Upper lobe of left lung (tissue), 6 donors: ENCODE measurements at regions not wholly inside any gene's neighbourhood (a gene's known extent, or its start where the extent isn't known, plus 50 kb on each side); places are given as distances from the start of the nearest gene placed in this dataset.

Experiments used
- ATAC-seq, 2 donors: fragments of 200-7000 bp; cut with Tn5 transposase; one replicate each; pipeline ENCODE4 v1.9.1; 2022; ENCODE audit warnings: mild to moderate bottlenecking in 2 of 2, moderate library complexity in 2 of 2; ENCODE audit not compliant: low FRiP score in 2 of 2
- DNase-seq, 2 donors: peaks; one replicate each; pipeline ENCODE4 v3.0.0-alpha.2; 2019 to 2020
- H3K27ac ChIP-seq, 4 donors: fragments of 200-600 bp; sonication (generic); one replicate each; pipeline ENCODE4 v1.5.1; 2016 to 2019
- H3K27me3 ChIP-seq, 4 donors: fragments of 200-600 bp; sonication (generic); one replicate each; pipeline ENCODE4 v1.5.1; 2017 to 2019
- H3K36me3 ChIP-seq, 4 donors: fragments of 200-600 bp; sonication (generic); one replicate each; pipeline ENCODE4 v1.5.1; 2016 to 2019
- H3K4me1 ChIP-seq, 4 donors: fragments of 200-600 bp; sonication (generic); one replicate each; pipeline ENCODE4 v1.5.1; 2018 to 2019
- H3K4me3 ChIP-seq, 4 donors: fragments of 200-600 bp; sonication (generic); one replicate each; pipeline ENCODE4 v1.5.1; 2017 to 2019; ENCODE audit warnings: mild to moderate bottlenecking in 2 of 4, moderate library complexity in 1 of 4
- H3K9me3 ChIP-seq, 4 donors: fragments of 200-600 bp; sonication (generic); one replicate each; pipeline ENCODE4 v1.5.1; 2018 to 2019
- EP300 ChIP-seq, 4 donors: sonication (generic); formaldehyde crosslinking; IDR thresholded peaks; one replicate each; pipeline ENCODE4 v1.5.1; 2017; ENCODE audit warnings: antibody characterized with exemption in 4 of 4, control low read depth in 2 of 4
- POLR2A ChIP-seq, 4 donors: fragments of 450-650 bp; IDR thresholded peaks; one replicate each; pipeline ENCODE4 v1.5.1; 2016 to 2017; ENCODE audit warnings: antibody characterized with exemption in 4 of 4, mild to moderate bottlenecking in 2 of 4
- POLR2AphosphoS5 ChIP-seq, 2 donors: sonication (generic); formaldehyde crosslinking; IDR thresholded peaks; one replicate each; pipeline ENCODE4 v1.5.1; 2017; ENCODE audit warnings: antibody characterized with exemption in 2 of 2
- WGBS, 2 donors: methylation state at CpG; one replicate each; pipeline ENCODE4 v1.1.5; 2017 to 2018; 5-methylcytosine and 5-hydroxymethylcytosine counted together
- TF ChIP-seq, protein P1 (sequence below), 6 experiments: fragments of 450-650 bp in 4 of 6; fragments of 200-600 bp in 2 of 6; sonication (generic) in 2 of 6; IDR thresholded peaks; one replicate each; pipeline ENCODE4 v1.5.1; 2016 to 2019; ENCODE audit warnings: antibody characterized with exemption in 6 of 6
- donor health status: DM: no; HTN: no; CAD: no; lungs with moderate emphysema.
- donor health status: DM: no; HTN: yes; CAD: no; lungs with severe emphysema.

DNA sequence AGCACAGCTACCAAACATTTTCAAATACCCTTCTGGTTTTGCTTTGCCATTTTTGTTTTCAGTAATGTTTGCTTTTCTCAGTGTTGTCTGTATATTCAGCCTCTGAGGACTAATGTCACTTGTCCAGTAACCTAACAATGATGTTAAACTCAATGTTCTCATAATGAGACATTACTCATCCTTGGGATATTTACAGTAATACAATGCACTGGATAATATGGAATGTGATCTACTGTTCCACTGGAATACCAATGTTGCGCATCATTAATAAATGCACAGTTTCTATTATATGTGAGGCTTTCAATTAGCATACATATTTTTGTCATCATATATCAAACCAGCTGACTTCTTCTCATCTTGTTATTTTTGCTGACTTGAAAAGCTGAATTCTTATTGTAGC is 259.1 kb downstream of the SH2D1A start:
- H3K9me3 ChIP-seq = no peaks in the 10 kb centered on the region

DNA sequence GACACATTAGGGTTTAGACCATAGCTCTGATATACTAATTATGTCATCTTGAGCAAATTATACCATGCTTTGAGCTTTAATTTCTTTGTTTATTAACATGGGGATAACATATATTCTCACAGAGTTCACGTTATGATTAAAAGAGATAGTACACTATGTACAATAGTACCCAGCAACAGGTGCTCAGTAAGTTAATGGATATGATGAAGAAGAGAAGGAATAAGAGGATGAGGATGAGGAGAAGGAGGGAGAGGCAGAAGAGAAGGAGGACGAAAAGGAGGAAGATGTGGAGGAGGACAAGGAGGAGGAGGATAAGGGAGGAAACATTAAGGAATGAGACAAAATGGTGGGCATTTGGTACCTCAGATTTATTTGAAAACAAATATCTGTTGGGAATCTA is 260.4 kb downstream of the SH2D1A start:
- WGBS, 2 donors = 53 to 89% methylated on average over 2 of the region's 2 CpGs

More for the DNA sequence above, 259.1 kb downstream of the SH2D1A start:
- no peaks in the 10 kb centered on the region for H3K4me1 ChIP-seq
- ATAC-seq = no peak
- no peaks in the 10 kb centered on the region for H3K36me3 ChIP-seq
- TF ChIP-seq, protein P1, sequence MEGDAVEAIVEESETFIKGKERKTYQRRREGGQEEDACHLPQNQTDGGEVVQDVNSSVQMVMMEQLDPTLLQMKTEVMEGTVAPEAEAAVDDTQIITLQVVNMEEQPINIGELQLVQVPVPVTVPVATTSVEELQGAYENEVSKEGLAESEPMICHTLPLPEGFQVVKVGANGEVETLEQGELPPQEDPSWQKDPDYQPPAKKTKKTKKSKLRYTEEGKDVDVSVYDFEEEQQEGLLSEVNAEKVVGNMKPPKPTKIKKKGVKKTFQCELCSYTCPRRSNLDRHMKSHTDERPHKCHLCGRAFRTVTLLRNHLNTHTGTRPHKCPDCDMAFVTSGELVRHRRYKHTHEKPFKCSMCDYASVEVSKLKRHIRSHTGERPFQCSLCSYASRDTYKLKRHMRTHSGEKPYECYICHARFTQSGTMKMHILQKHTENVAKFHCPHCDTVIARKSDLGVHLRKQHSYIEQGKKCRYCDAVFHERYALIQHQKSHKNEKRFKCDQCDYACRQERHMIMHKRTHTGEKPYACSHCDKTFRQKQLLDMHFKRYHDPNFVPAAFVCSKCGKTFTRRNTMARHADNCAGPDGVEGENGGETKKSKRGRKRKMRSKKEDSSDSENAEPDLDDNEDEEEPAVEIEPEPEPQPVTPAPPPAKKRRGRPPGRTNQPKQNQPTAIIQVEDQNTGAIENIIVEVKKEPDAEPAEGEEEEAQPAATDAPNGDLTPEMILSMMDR (IDR thresholded peaks at IDR 0.05) = no peak
- TF ChIP-seq POLR2A (IDR thresholded peaks at IDR 0.05) (no peak), EP300 (IDR thresholded peaks at IDR 0.05) (no peak), POLR2AphosphoS5 (IDR thresholded peaks at IDR 0.05) (no peak)
- H3K27me3 ChIP-seq = no peaks in the 10 kb centered on the region
- WGBS, 2 donors = 92 to 96% methylated on average over 1 of the region's 1 CpG
- no peak overlapping the region for H3K4me3 ChIP-seq
- no peak overlapping the region for H3K27ac ChIP-seq
- no peak for DNase-seq

DNA sequence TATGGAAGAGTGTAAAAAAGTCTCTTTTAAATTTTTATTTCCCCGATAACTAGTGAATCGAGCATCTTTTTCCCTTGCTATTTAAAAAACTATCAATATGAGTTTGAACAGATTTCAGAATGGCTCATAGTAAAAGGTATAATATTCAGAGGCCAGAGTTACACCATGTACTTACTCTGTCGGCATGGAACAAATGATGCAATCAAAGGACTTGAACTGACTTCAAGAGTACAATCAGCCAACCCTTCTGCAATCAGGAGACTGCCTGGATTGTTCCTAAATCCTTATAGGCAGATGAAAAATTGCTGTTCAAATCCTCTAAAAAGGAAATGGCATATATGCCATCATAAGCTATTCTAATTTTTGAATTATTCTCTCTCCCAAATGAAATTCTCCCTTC is 273.3 kb downstream of the SH2D1A start:
- no peaks in the 10 kb centered on the region for H3K4me1 ChIP-seq
- no peak overlapping the region for H3K4me3 ChIP-seq
- H3K9me3 ChIP-seq = no peaks in the 10 kb centered on the region
- no peak overlapping the region for H3K27ac ChIP-seq
- no peaks in the 10 kb centered on the region for H3K36me3 ChIP-seq
- no peaks in the 10 kb centered on the region for H3K27me3 ChIP-seq
- TF ChIP-seq POLR2A (IDR thresholded peaks at IDR 0.05) (no peak), POLR2AphosphoS5 (IDR thresholded peaks at IDR 0.05) (no peak), EP300 (IDR thresholded peaks at IDR 0.05) (no peak)
- TF ChIP-seq, protein P1 (IDR thresholded peaks at IDR 0.05) = no peak
- ATAC-seq (peak in 1 of 2 donors; percentile 51), DNase-seq (no peak)
- 78 to 79% methylated on average over 3 of the region's 3 CpGs for WGBS, 2 donors

More for the DNA sequence above, 260.4 kb downstream of the SH2D1A start:
- H3K4me1 ChIP-seq = no peaks in the 10 kb centered on the region
- no peaks in the 10 kb centered on the region for H3K36me3 ChIP-seq
- no peak for TF ChIP-seq EP300 (IDR thresholded peaks at IDR 0.05)
- no peak for TF ChIP-seq POLR2A (IDR thresholded peaks at IDR 0.05)
- TF ChIP-seq, protein P1 (IDR thresholded peaks at IDR 0.05) = no peak
- no peak overlapping the region for H3K27ac ChIP-seq
- ATAC-seq (no peak), DNase-seq (no peak)
- H3K27me3 ChIP-seq = no peaks in the 10 kb centered on the region
- H3K9me3 ChIP-seq = no peaks in the 10 kb centered on the region
- no peak overlapping the region for H3K4me3 ChIP-seq

DNA sequence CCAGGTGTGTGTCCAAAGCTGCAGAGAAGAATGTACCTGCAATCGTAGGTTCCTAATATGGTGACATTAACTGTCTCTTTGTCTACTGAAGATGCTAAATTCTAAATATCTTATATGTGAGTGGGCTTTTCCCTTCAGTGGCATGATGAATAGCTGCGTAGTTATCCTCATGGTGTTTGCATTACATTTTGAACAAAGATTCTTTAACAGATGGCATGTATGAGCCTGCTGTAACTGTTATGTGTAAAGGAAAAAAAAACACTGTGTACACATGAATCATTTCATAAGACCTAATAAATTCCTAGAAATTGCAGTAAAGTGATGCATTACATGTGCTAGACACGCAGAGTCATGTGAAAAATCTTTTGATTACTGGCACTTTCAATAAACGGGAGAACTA is 288.0 kb downstream of the SH2D1A start:
- TF ChIP-seq POLR2A (IDR thresholded peaks at IDR 0.05) = no peak
- no peak for TF ChIP-seq POLR2AphosphoS5 (IDR thresholded peaks at IDR 0.05)
- TF ChIP-seq, protein P1 (IDR thresholded peaks at IDR 0.05) = no peak
- no peak for TF ChIP-seq EP300 (IDR thresholded peaks at IDR 0.05)
- Histone ChIP-seq H3K4me3 (no peak overlapping the region), H3K27ac (no peak overlapping the region), H3K9me3 (no peaks in the 10 kb centered on the region), H3K36me3 (no peaks in the 10 kb centered on the region), H3K27me3 (no peaks in the 10 kb centered on the region), H3K4me1 (no peaks in the 10 kb centered on the region)
- WGBS, 2 donors = 70 to 86% methylated on average over 4 of the region's 4 CpGs
- DNase-seq (no peak), ATAC-seq (no peak)

DNA sequence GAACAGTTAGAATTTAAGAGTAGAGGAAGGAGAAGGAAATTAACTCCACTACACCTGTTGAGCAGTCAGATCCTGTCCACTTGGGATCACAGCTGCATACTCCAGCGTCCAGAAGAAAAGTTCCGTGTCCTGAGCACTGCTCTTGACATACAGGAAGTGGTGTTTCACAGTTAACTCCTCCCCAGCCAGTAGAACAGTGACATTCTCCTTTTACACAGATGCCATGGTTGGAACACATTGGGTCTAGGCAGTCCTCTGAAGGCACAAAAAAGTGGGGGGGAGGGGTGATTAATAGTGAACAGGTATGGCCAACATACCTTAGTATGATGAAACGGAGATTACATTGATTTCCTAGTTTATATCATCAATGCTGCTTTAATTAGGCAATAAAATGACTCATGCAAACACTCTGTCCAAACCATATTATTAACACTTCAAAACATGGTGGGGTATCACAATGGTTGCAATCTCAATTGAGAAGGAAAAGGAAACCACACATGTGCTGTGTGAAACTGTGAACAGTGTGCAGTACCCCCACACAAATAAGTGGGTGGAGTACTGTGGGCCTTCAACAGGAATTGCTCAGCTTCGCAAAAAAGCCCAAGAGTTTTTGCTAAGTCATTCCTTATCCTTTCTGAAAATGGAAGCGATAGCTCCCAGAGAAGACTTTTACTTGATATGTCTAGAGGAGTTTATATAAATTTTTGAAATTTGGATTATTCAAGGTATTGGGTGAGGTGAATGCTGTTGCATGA is 295.6 kb downstream of the SH2D1A start:
- Histone ChIP-seq H3K9me3 (no peaks in the 10 kb centered on the region), H3K27me3 (no peaks in the 10 kb centered on the region), H3K36me3 (no peaks in the 10 kb centered on the region), H3K4me1 (no peaks in the 10 kb centered on the region), H3K27ac (no peak overlapping the region), H3K4me3 (no peak overlapping the region)
- ATAC-seq (no peak), DNase-seq (no peak)
- WGBS, 2 donors = 51 to 58% methylated on average over 5 of the region's 5 CpGs
- TF ChIP-seq POLR2AphosphoS5 (IDR thresholded peaks at IDR 0.05) = no peak
- TF ChIP-seq EP300 (IDR thresholded peaks at IDR 0.05) = no peak
- TF ChIP-seq POLR2A (IDR thresholded peaks at IDR 0.05) = no peak
- TF ChIP-seq, protein P1 (IDR thresholded peaks at IDR 0.05) = no peak
